Muscle layer of colon (tissue), 2 donors: ENCODE measurements at regions not wholly inside any gene's neighbourhood (a gene's known extent, or its start where the extent isn't known, plus 50 kb on each side); places are given as distances from the start of the nearest gene placed in this dataset.

Experiments
- H3K27ac ChIP-seq: one replicate; pipeline ENCODE4 v1.7.0; 2013; ENCODE audit warnings: low read depth, mild to moderate bottlenecking, low read length, moderate library complexity
- H3K27me3 ChIP-seq, 2 donors: one replicate each; pipeline ENCODE4 v1.7.0; 2013; ENCODE audit warnings: low read length in 2 of 2, mild to moderate bottlenecking in 2 of 2; ENCODE audit not compliant: insufficient read depth in 2 of 2, control insufficient read depth in 1 of 2
- H3K36me3 ChIP-seq: one replicate; pipeline ENCODE4 v1.7.0; 2013; ENCODE audit warnings: mild to moderate bottlenecking, low read length; ENCODE audit not compliant: insufficient read depth
- H3K4me1 ChIP-seq: one replicate; pipeline ENCODE4 v1.7.0; 2013; ENCODE audit warnings: mild to moderate bottlenecking, low read length; ENCODE audit not compliant: insufficient read depth
- H3K4me3 ChIP-seq, 2 donors: one replicate each; pipeline ENCODE4 v1.7.0; 2013; ENCODE audit warnings: low read length in 2 of 2, low read depth in 1 of 2, mild to moderate bottlenecking in 1 of 2, moderate library complexity in 1 of 2
- H3K9ac ChIP-seq: one replicate; pipeline ENCODE4 v1.7.0; 2013; ENCODE audit warnings: low read length
- H3K9me3 ChIP-seq: one replicate; pipeline ENCODE4 v1.7.0; 2013; ENCODE audit warnings: mild to moderate bottlenecking, low read length
- donor health status: abdominal sarcoma.
- donor health status: Adenocarcinoma of cecum.

DNA sequence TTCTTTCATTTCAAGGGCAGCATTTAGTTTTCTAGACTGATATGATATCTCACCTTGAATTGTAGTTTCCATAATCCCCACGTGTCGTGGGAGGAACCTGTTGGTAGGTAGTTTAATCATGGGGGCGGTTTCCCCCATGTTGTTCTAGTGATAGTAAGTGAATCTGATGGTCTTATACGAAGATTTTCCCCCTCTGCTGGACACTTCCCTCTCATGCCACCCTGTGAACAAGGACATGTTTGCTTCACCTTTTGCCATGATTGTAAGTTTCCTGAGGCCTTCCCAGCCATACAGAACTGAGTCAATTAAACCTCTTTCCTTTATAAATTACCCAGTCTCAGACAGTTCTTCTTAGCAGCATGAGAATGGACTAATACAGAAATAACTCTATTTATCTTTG, 851.1 kb upstream of the FAT3 start:
- no peak overlapping the region for H3K27ac ChIP-seq
- H3K36me3 ChIP-seq: no peaks in the 10 kb centered on the region
- H3K4me3 ChIP-seq: no peak overlapping the region
- no peaks in the 10 kb centered on the region for H3K27me3 ChIP-seq
- no peaks in the 10 kb centered on the region for H3K9me3 ChIP-seq
- H3K9ac ChIP-seq: no peak overlapping the region
- no peaks in the 10 kb centered on the region for H3K4me1 ChIP-seq

DNA sequence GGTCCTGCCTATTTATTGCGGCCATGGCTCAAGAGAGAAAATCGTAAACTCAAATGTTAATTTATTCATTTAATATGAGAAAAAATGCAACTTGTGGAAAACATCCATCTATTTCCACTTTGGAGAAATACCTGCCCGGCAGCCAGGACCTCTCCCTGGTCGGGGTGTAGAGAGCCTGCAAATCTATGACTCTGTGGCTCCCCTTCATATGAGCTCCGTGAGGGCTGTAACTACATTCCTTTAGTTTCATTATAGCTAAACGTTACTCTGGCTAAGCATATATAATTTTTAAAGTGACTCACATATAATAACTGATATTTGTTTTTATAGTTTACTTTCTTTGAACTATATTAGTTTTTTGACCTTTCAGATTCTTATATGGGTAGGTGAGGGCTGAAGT, 857.8 kb upstream of the FAT3 start:
- no peaks in the 10 kb centered on the region for H3K36me3 ChIP-seq
- no peak overlapping the region for H3K9ac ChIP-seq
- no peak overlapping the region for H3K27ac ChIP-seq
- H3K4me3 ChIP-seq: no peak overlapping the region
- H3K27me3 ChIP-seq: no peaks in the 10 kb centered on the region
- no peaks in the 10 kb centered on the region for H3K4me1 ChIP-seq
- H3K9me3 ChIP-seq: no peaks in the 10 kb centered on the region

DNA sequence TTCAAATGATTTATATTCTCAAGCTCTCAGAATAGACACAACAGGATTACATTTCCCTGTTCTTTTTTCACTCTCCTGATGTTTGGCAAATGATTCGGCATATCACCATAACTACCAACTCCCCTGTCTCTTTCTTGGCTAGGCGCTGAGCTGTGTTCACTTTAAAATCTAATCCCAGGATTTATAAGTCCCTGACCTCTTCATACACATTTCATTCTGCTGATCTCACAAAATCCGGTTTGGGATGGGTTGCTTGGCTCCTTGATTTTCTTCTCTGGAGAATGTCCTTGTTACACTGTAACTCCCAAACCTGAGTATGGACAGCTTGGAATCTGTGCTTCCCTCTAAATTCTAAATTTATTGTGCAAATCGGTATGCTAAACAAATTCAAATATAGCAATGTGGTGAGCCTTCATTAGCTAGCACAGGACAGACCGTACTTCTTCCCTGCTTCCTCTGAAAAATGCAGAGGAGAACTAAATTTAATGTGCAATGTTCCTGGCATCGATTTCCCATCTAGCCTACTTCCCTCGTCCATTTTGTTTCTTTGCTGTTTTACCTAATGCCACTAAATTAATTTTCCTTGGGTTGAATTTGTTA, 858.5 kb upstream of the FAT3 start:
- Histone ChIP-seq H3K27me3 (no peaks in the 10 kb centered on the region), H3K9me3 (no peaks in the 10 kb centered on the region), H3K36me3 (no peaks in the 10 kb centered on the region), H3K4me3 (no peak overlapping the region), H3K27ac (no peak overlapping the region), H3K4me1 (no peaks in the 10 kb centered on the region), H3K9ac (no peak overlapping the region)

DNA sequence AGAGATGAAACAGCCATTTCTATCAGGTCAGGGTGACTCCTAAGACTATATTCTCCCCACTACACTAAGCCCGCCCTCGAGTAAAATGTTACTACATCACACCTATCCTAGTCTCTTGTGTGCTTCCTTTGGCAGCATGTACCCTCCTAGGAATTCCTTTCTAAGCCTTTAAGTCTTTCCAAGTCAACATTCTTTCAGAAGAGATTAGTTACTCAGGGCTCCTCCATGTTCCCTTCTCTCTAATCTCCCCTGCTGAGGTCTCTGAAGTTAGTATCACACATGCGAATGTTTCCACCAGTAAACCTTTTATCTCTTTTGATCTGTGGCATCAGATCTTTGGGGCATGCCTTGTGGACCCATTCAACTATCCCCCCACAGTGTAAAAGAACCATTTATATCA, 873.7 kb upstream of the FAT3 start:
- Histone ChIP-seq H3K4me3 (no peak overlapping the region), H3K9ac (no peak overlapping the region), H3K27me3 (no peaks in the 10 kb centered on the region), H3K27ac (no peak overlapping the region), H3K9me3 (no peaks in the 10 kb centered on the region), H3K4me1 (no peaks in the 10 kb centered on the region), H3K36me3 (no peaks in the 10 kb centered on the region)

DNA sequence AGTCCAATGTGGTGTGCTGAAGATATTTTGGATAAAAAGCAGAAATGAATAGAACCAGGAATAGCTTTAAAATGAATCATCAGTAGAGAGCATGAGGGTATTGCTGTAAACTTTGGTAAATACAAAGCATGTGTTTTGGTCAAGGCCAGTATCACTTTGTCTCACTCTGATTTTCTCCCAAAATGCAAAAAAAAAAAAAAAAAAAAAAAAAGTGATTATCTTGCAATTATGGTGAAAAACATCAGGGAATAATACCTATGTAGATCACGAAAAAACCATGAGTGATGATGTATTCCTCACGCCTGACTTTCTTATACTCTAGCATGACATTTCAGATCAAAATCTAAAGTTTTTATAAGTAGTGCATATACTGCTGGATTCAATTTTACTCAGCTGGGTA, 897.9 kb upstream of the FAT3 start:
- Histone ChIP-seq H3K36me3 (no peaks in the 10 kb centered on the region), H3K27ac (no peak overlapping the region), H3K9me3 (no peaks in the 10 kb centered on the region), H3K4me3 (no peak overlapping the region), H3K4me1 (no peaks in the 10 kb centered on the region), H3K27me3 (no peaks in the 10 kb centered on the region), H3K9ac (no peak overlapping the region)

DNA sequence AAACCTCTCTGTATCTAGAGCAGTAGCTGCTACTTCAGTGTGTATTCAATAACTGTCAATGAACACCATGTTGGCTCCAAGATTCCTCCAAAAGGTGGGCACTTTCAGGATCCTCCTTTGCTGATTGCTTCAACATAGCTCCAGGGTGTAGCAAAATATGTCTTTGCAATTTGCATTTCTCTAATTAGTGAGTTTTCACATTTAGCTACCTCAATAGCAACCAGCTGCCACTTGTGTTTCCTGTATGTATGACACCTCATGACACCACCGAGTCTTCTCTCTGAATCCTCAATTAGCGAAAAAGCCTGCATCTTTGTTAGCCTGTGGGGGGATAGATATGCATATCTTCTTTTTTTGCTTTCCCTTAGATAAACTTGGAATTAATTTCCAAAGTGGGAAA, 898.3 kb upstream of the FAT3 start:
- Histone ChIP-seq H3K4me1 (no peaks in the 10 kb centered on the region), H3K27me3 (no peaks in the 10 kb centered on the region), H3K36me3 (no peaks in the 10 kb centered on the region), H3K27ac (no peak overlapping the region), H3K9me3 (no peaks in the 10 kb centered on the region), H3K9ac (no peak overlapping the region), H3K4me3 (no peak overlapping the region)

DNA sequence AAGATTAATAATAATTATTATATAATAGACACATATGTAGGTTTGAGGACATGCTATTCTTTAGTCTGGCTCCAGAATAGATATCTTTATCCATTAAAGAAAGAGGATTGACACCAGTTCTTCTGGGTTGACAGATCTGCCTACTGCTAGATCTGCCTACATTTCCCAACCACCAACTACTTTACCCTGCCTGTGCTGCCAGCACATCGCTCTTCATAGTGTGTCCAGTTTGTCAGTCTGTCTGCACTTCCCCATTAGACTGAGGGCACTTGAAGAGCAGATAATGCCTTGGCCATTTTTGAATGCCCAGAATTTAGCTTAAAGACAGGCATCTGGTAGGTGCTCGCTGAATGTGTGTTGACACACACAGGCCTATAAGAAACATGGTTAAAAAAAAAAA, 910.1 kb upstream of the FAT3 start:
- H3K36me3 ChIP-seq: no peaks in the 10 kb centered on the region
- no peaks in the 10 kb centered on the region for H3K27me3 ChIP-seq
- no peaks in the 10 kb centered on the region for H3K4me1 ChIP-seq
- H3K27ac ChIP-seq: no peak overlapping the region
- no peak overlapping the region for H3K4me3 ChIP-seq
- H3K9ac ChIP-seq: no peak overlapping the region
- H3K9me3 ChIP-seq: no peaks in the 10 kb centered on the region

DNA sequence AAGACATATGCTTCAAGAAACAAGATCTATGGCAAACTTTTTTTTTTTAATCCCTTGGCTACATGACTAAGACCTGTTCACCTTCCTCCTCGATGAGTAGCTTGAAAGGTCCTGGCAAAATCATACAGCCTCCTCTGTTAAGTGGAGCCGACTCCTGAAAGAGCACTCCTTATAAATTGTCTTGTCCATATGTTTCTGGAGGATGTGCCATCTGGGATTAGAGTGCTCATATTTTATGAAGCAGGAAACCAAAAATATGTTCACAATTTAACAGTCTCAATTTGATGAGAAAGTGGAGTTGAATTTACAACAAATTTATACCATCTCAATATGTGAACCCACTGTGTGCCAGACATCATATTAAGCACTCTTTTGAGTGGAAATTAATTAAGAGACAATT, 912.1 kb upstream of the FAT3 start:
- Histone ChIP-seq H3K9me3 (no peaks in the 10 kb centered on the region), H3K4me3 (no peak overlapping the region), H3K27me3 (no peaks in the 10 kb centered on the region), H3K4me1 (no peaks in the 10 kb centered on the region), H3K27ac (no peak overlapping the region), H3K9ac (no peak overlapping the region), H3K36me3 (no peaks in the 10 kb centered on the region)

DNA sequence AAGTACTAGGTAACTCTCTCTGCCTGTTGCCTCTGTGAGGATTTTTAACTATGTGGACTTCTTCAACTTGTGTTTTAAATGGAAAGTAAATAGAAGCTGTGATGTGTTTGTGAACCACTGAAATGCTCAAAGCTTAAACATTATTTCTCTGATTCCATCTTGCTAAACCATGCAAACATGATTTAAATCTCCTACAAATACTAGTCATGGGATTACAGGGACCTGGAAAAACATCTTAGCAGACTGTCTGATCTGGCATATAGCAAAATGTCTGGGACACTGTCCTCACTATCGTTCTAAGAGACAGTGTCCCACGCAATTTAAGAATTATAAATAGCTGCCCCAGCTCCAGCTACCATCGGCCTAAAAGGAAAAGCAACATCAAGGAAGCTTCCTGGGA, 914.5 kb upstream of the FAT3 start:
- Histone ChIP-seq H3K4me1 (no peaks in the 10 kb centered on the region), H3K36me3 (no peaks in the 10 kb centered on the region), H3K9me3 (no peaks in the 10 kb centered on the region), H3K4me3 (no peak overlapping the region), H3K27ac (no peak overlapping the region), H3K27me3 (no peaks in the 10 kb centered on the region), H3K9ac (no peak overlapping the region)

DNA sequence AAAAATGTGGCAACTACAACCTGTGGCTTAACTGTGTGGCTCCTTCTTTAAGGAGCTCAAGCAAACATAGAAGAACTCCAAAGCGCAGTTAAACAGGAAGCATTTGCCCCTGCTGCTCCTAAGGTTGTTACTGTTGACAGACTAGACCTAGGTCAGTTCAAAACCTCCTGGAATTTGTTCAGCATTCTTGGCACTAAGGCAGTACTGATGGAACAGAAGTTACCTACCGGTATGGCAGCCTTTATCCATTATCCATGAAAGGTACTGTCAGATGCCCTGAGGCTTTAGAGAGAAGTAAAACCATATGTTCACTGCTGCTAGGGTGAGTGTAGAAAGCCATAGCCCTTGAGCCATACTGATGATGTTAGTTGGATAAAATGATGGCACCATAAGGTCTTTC, 916.5 kb upstream of the FAT3 start:
- no peaks in the 10 kb centered on the region for H3K4me1 ChIP-seq

DNA sequence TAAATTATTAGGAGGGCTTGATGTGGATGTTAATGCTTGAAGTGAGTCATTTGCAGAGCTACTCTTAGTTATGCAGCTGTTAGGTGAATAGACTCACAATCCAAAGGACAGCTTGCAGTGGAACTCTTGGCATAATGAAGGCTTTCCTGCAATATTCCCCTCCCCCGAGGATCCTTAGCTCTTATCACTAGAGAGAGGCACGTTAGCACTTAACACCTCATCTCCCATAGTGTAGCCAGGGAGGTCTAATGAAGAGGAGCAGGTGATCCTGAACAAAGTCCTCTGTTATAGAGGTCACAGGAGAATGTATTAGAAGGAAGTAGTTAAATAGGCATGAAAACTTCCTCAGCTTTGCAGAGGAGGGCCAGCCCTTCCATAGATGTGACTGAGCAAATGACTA, 919.2 kb upstream of the FAT3 start:
- no peak overlapping the region for H3K27ac ChIP-seq
- H3K4me1 ChIP-seq: no peaks in the 10 kb centered on the region
- H3K9me3 ChIP-seq: no peaks in the 10 kb centered on the region
- H3K4me3 ChIP-seq: no peak overlapping the region
- no peaks in the 10 kb centered on the region for H3K27me3 ChIP-seq
- H3K36me3 ChIP-seq: no peaks in the 10 kb centered on the region
- no peak overlapping the region for H3K9ac ChIP-seq

More for the DNA sequence above, 916.5 kb upstream of the FAT3 start:
- no peaks in the 10 kb centered on the region for H3K9me3 ChIP-seq
- no peaks in the 10 kb centered on the region for H3K36me3 ChIP-seq
- no peaks in the 10 kb centered on the region for H3K27me3 ChIP-seq
- no peak overlapping the region for H3K4me3 ChIP-seq
- no peak overlapping the region for H3K9ac ChIP-seq
- H3K27ac ChIP-seq: no peak overlapping the region

DNA sequence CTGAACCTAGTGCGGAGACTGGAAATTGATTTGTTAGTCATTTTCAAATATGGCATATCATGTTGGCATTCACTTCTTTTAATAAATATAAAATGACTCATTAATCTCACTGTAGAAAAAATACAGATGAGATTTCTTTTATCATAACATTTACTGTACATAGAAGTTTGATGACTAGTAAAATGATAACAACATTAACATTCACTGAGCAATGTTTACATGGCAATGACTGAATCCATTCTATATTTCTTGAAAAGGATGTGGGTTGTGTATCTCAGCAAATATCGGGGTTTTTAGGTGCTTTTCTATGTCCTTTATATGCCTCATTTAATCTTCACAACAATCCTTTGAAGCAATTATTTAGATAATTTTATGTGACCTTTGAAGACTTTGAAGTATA, 920.9 kb upstream of the FAT3 start:
- Histone ChIP-seq H3K4me3 (no peak overlapping the region), H3K9ac (no peak overlapping the region), H3K36me3 (no peaks in the 10 kb centered on the region), H3K4me1 (no peaks in the 10 kb centered on the region), H3K27me3 (no peaks in the 10 kb centered on the region), H3K27ac (no peak overlapping the region), H3K9me3 (no peaks in the 10 kb centered on the region)
